ENCODE measurements at regions not wholly inside any gene's neighbourhood (a gene's known extent, or its start where the extent isn't known, plus 50 kb on each side); places are given as distances from the start of the nearest gene placed in this dataset.

GRCh38 chr16:51261919-51262318, 110.8 kb upstream of the SALL1 start:
- no peak overlapping the region for H3K18ac ChIP-seq (ENCODE audit: low read depth, low read length)
- TF ChIP-seq MAZ (IDR thresholded peaks at IDR 0.05; ENCODE audit: borderline replicate concordance, low read depth, low read length) (no peak), MXI1 (IDR thresholded peaks at IDR 0.05; ENCODE audit: borderline replicate concordance, low read depth, low read length) (no peak), CTCF (conservative IDR thresholded peaks at IDR 0.05; ENCODE audit: low read depth, low read length) (no peak), CHD1 (IDR thresholded peaks at IDR 0.05; ENCODE audit: low read depth, low read length) (no peak), RFX5 (IDR thresholded peaks at IDR 0.05; ENCODE audit: low read depth, low read length) (no peak)
- H3K56ac ChIP-seq (ENCODE audit: extremely low read depth, insufficient read depth, low read length): no peak overlapping the region
- no peak overlapping the region for H2BK120ac ChIP-seq (ENCODE audit: low read depth, low read length)
- H4K8ac ChIP-seq (ENCODE audit: low read depth in 2 of 2, low read length in 2 of 2): no peak overlapping the region
- H3K9ac ChIP-seq (ENCODE audit: low read depth, low read length): no peak overlapping the region
- no peaks in the 10 kb centered on the region for H3K4me1 ChIP-seq (ENCODE audit: control insufficient read depth, insufficient read depth, low read length)
- no peak overlapping the region for H2AFZ ChIP-seq (replicated peaks; ENCODE audit: low read length, poor library complexity)
- H4K20me1 ChIP-seq (ENCODE audit: insufficient read depth, low read length): no peaks in the 10 kb centered on the region
- no peak overlapping the region for H3K27ac ChIP-seq (ENCODE audit: insufficient read depth, low read length)
- H3K27me3 ChIP-seq (ENCODE audit: control insufficient read depth, insufficient read depth, low read length): no peaks in the 10 kb centered on the region
- H4K91ac ChIP-seq (ENCODE audit: insufficient read depth, low read depth, low read length): no peak overlapping the region
- H4K5ac ChIP-seq (ENCODE audit: low read depth, low read length): no peak overlapping the region
- intact Hi-C loops (cut with micrococcal nuclease) (no loop called here), dilution Hi-C loops (cut with HindIII; ENCODE audit: low sequenced_read_pairs, unreplicated experiment) (no loop called here), in situ Hi-C loops (cut with MboI; ENCODE audit: low sequenced_read_pairs) (no loop called here)
- H3K4me3 ChIP-seq (ENCODE audit: insufficient read depth, low read depth, low read length): no peak overlapping the region
- H3K9me1 ChIP-seq (ENCODE audit: insufficient read depth, low read length): no peaks in the 10 kb centered on the region
- ChIA-PET CTCF (no interaction called here), POLR2A (ENCODE audit: unreplicated experiment) (no interaction called here)
- ATAC-seq (ENCODE audit: low read depth) (no peak), DNase-seq (no peak)
- H2BK15ac ChIP-seq (ENCODE audit: low read depth, low read length): no peak overlapping the region
- no peak overlapping the region for H3K14ac ChIP-seq (replicated peaks; ENCODE audit: low read depth, low read length)
- no peaks in the 10 kb centered on the region for H3K36me3 ChIP-seq (ENCODE audit: control insufficient read depth, insufficient read depth, low read length)
- no peak overlapping the region for H2AK9ac ChIP-seq (replicated peaks; ENCODE audit: low read depth, low read length, poor library complexity)
- no peak overlapping the region for H2BK5ac ChIP-seq (ENCODE audit: low read depth, low read length, poor library complexity, severe bottlenecking)
- H3K9me3 ChIP-seq (ENCODE audit: control insufficient read depth, insufficient read depth, low read length): no peaks in the 10 kb centered on the region; the same call in 1 of the 2 replicates
- H3K4ac ChIP-seq (ENCODE audit: low read depth, low read length): no peak overlapping the region
- no peak overlapping the region for H3K23ac ChIP-seq (ENCODE audit: low read depth, low read length)
- no peak overlapping the region for H2AK5ac ChIP-seq (ENCODE audit: low read depth, low read length)
- WGBS, 2 experiments (ENCODE audit: extremely low coverage in 2 of 2, insufficient read length in 1 of 2): no CpG with 5 or more reads among the region's 1 CpG
- H3K79me1 ChIP-seq (ENCODE audit: low read depth in 1 of 2, low read length in 2 of 2): no peaks in the 10 kb centered on the region
- BruUV-seq (replicated peaks): no TSS peak
- H3K4me2 ChIP-seq (ENCODE audit: low read depth, low read length): no peak overlapping the region
- H2BK20ac ChIP-seq (ENCODE audit: low read depth, low read length): no peak overlapping the region

Data from IMR-90 (cell line).